ENCODE measurements at regions not wholly inside any gene's neighbourhood (a gene's known extent, or its start where the extent isn't known, plus 50 kb on each side); places are given as distances from the start of the nearest gene placed in this dataset.

GRCh38 chr2:107148055-107148454, 262.1 kb upstream of the ST6GAL2 start:
- TF ChIP-seq EP300 (IDR thresholded peaks at IDR 0.05) (no peak), POLR2A (IDR thresholded peaks at IDR 0.05) (no peak), CTCF (IDR thresholded peaks at IDR 0.05) (no peak), POLR2AphosphoS5 (IDR thresholded peaks at IDR 0.05) (no peak)
- Histone ChIP-seq H3K9me3 (no peaks in the 10 kb centered on the region), H3K36me3 (no peaks in the 10 kb centered on the region), H3K4me1 (no peaks in the 10 kb centered on the region), H3K4me3 (no peak overlapping the region), H3K27ac (no peak overlapping the region), H3K27me3 (no peaks in the 10 kb centered on the region)
- DNase-seq (no peak), ATAC-seq (ENCODE audit: low FRiP score in 2 of 2) (no peak)
- WGBS, 2 donors: 84 to 92% methylated on average over 3 of the region's 3 CpGs

GRCh38 chr2:107148496-107148895, 262.5 kb upstream of the ST6GAL2 start:
- WGBS, 2 donors: 57 to 58% methylated on average over 3 of the region's 3 CpGs
- no peaks in the 10 kb centered on the region for H3K27me3 ChIP-seq
- H3K9me3 ChIP-seq: no peaks in the 10 kb centered on the region
- no peak overlapping the region for H3K27ac ChIP-seq
- no peak for ATAC-seq (ENCODE audit: low FRiP score in 2 of 2)
- no peak for TF ChIP-seq CTCF (IDR thresholded peaks at IDR 0.05)
- TF ChIP-seq EP300 (IDR thresholded peaks at IDR 0.05): no peak
- TF ChIP-seq POLR2A (IDR thresholded peaks at IDR 0.05): no peak
- TF ChIP-seq POLR2AphosphoS5 (IDR thresholded peaks at IDR 0.05): no peak
- DNase-seq: no peak
- H3K36me3 ChIP-seq: no peaks in the 10 kb centered on the region
- H3K4me3 ChIP-seq: no peak overlapping the region
- H3K4me1 ChIP-seq: no peaks in the 10 kb centered on the region

- Histone ChIP-seq H3K27ac (no peak overlapping the region), H3K9me3 (no peaks in the 10 kb centered on the region), H3K4me1 (no peaks in the 10 kb centered on the region), H3K4me3 (no peak overlapping the region), H3K36me3 (no peaks in the 10 kb centered on the region), H3K27me3 (no peaks in the 10 kb centered on the region)
- 81 to 88% methylated on average over 5 of the region's 5 CpGs for WGBS, 2 donors
- TF ChIP-seq POLR2AphosphoS5 (IDR thresholded peaks at IDR 0.05) (no peak), EP300 (IDR thresholded peaks at IDR 0.05) (no peak), POLR2A (IDR thresholded peaks at IDR 0.05) (no peak), CTCF (IDR thresholded peaks at IDR 0.05) (no peak)
- DNase-seq (no peak), ATAC-seq (ENCODE audit: low FRiP score in 2 of 2) (no peak)
These were observed 274.8 kb upstream of the ST6GAL2 start for GRCh38 chr2:107160640-107161239.

- Histone ChIP-seq H3K4me3 (no peak overlapping the region), H3K4me1 (no peaks in the 10 kb centered on the region), H3K9me3 (no peaks in the 10 kb centered on the region), H3K27me3 (no peaks in the 10 kb centered on the region), H3K27ac (no peak overlapping the region), H3K36me3 (no peaks in the 10 kb centered on the region)
- WGBS, 2 donors: 83 to 88% methylated on average over 5 of the region's 5 CpGs
- DNase-seq (no peak), ATAC-seq (ENCODE audit: low FRiP score in 2 of 2) (no peak)
- TF ChIP-seq EP300 (IDR thresholded peaks at IDR 0.05): no peak
- no peak for TF ChIP-seq POLR2A (IDR thresholded peaks at IDR 0.05)
- no peak for TF ChIP-seq POLR2AphosphoS5 (IDR thresholded peaks at IDR 0.05)
- TF ChIP-seq CTCF (IDR thresholded peaks at IDR 0.05): no peak
These were observed 282.2 kb upstream of the ST6GAL2 start for GRCh38 chr2:107168141-107168540.

- H3K4me3 ChIP-seq: no peak overlapping the region
- H3K27me3 ChIP-seq: no peaks in the 10 kb centered on the region
- H3K27ac ChIP-seq: no peak overlapping the region
- H3K9me3 ChIP-seq: no peaks in the 10 kb centered on the region
- 77 to 83% methylated on average over 9 of the region's 9 CpGs for WGBS, 2 donors
- DNase-seq (no peak), ATAC-seq (ENCODE audit: low FRiP score in 2 of 2) (no peak)
- H3K4me1 ChIP-seq: no peaks in the 10 kb centered on the region
- no peaks in the 10 kb centered on the region for H3K36me3 ChIP-seq
- TF ChIP-seq POLR2AphosphoS5 (IDR thresholded peaks at IDR 0.05): no peak
- TF ChIP-seq EP300 (IDR thresholded peaks at IDR 0.05): no peak
- no peak for TF ChIP-seq POLR2A (IDR thresholded peaks at IDR 0.05)
- no peak for TF ChIP-seq CTCF (IDR thresholded peaks at IDR 0.05)
These were observed 288.2 kb upstream of the ST6GAL2 start for GRCh38 chr2:107174171-107174570.

Measured in upper lobe of left lung (tissue), 6 donors.